H1 (cell line): ENCODE measurements at regions not wholly inside any gene's neighbourhood (a gene's known extent, or its start where the extent isn't known, plus 50 kb on each side); places are given as distances from the start of the nearest gene placed in this dataset.

ENCODE experiments used
- CTCF ChIA-PET: fragments of 300-600 bp; sonication (Branson Sonifier 250); formaldehyde crosslinking; loops from one replicate; lab custom pipeline; 2021; ENCODE audit not compliant: partially characterized antibody; lab: Charles Lee
- POLR2A ChIA-PET: fragments of 300-600 bp; sonication (Branson Sonifier 250); formaldehyde crosslinking; loops from one replicate; lab custom pipeline; 2021; ENCODE audit warnings: inconsistent platforms; ENCODE audit not compliant: partially characterized antibody; lab: Charles Lee
- DNase-seq, 2 experiments: peaks; one replicate each; pipeline versions ENCODE4 v3.0.0 to v3.0.0-alpha.2; 2010 to 2022; ENCODE audit warnings: low spot score in 2 of 2, low read depth in 1 of 2, mixed read lengths in 1 of 2
- FAIRE-seq: peaks from 2 replicates; lab custom pipeline; 2011; peaks lifted over from hg19 to GRCh38; lab: Jason Lieb, UNC
- H2AFZ ChIP-seq: 2 replicates; pipeline ENCODE4 v1.8.1; 2012; ENCODE audit warnings: low read length, inconsistent platforms
- H2AK5ac ChIP-seq: 2 replicates; pipeline ENCODE4 v1.6.1; 2013; ENCODE audit warnings: low read depth, low read length
- H2BK120ac ChIP-seq: replicated peaks from 2 replicates; pipeline ENCODE3; 2013; ENCODE audit warnings: low read depth, low read length, inconsistent platforms
- H2BK12ac ChIP-seq: 2 replicates; pipeline ENCODE4 v1.6.1; 2013; ENCODE audit warnings: low read depth, low read length
- H2BK15ac ChIP-seq: 2 replicates; pipeline ENCODE4 v1.6.1; 2013; ENCODE audit warnings: low read length
- H2BK20ac ChIP-seq: 2 replicates; pipeline ENCODE4 v1.6.1; 2013; ENCODE audit warnings: low read length
- H2BK5ac ChIP-seq: 2 replicates; pipeline ENCODE4 v1.6.1; 2013; ENCODE audit warnings: low read depth, low read length
- H3K14ac ChIP-seq: 2 replicates; pipeline ENCODE4 v1.6.1; 2013; ENCODE audit warnings: inconsistent platforms; ENCODE audit not compliant: insufficient read length
- H3K18ac ChIP-seq: 2 replicates; pipeline ENCODE4 v1.6.1; 2013; ENCODE audit warnings: low read length; ENCODE audit errors: extremely low read depth
- H3K23ac ChIP-seq: 2 replicates; pipeline ENCODE4 v1.6.1; 2013; ENCODE audit warnings: inconsistent platforms; ENCODE audit not compliant: insufficient read length
- H3K23me2 ChIP-seq: 2 replicates; pipeline ENCODE4 v1.6.1; 2013; ENCODE audit warnings: low read depth, low read length
- H3K27ac ChIP-seq: 2 replicates; pipeline ENCODE4 v1.6.1; 2011; ENCODE audit warnings: low read depth, low read length, inconsistent platforms
- H3K27me3 ChIP-seq, 4 experiments: replicated peaks in 1 of 4; 1 replicate in 1 of 4; 2 replicates in 3 of 4; pipeline versions ENCODE4 v1.6.1 to v1.8.1; 2011 to 2013; ENCODE audit warnings: low read length in 3 of 4, mild to moderate bottlenecking in 3 of 4, inconsistent platforms in 2 of 4, mixed read lengths in 2 of 4, moderate library complexity in 1 of 4; ENCODE audit not compliant: control insufficient read depth in 3 of 4, insufficient read depth in 3 of 4; ENCODE audit errors: extremely low read depth in 1 of 4
- H3K36me3 ChIP-seq, 4 experiments: 2 replicates each; pipeline versions ENCODE4 v1.6.1 to v1.8.1; 2011 to 2013; ENCODE audit warnings: mild to moderate bottlenecking in 4 of 4, low read length in 3 of 4, moderate library complexity in 2 of 4, control low read depth in 1 of 4, inconsistent platforms in 1 of 4; ENCODE audit not compliant: insufficient read depth in 4 of 4, control insufficient read depth in 2 of 4
- H3K4ac ChIP-seq: replicated peaks from 2 replicates; pipeline ENCODE3; 2013; ENCODE audit warnings: low read length, low read depth, mixed read lengths, inconsistent platforms; ENCODE audit not compliant: insufficient read length
- H3K4me1 ChIP-seq, 4 experiments: replicated peaks in 1 of 4; 1 replicate in 1 of 4; 2 replicates in 3 of 4; pipeline versions ENCODE4 v1.6.1 to v1.8.1; 2011 to 2013; ENCODE audit warnings: low read length in 3 of 4, inconsistent platforms in 2 of 4, mixed read lengths in 1 of 4; ENCODE audit not compliant: insufficient read depth in 4 of 4, control insufficient read depth in 3 of 4
- H3K4me2 ChIP-seq, 2 experiments: 2 replicates each; pipeline versions ENCODE4 v1.6.1 to v1.8.1; 2011 to 2013; ENCODE audit warnings: low read depth in 2 of 2, low read length in 2 of 2, control low read depth in 1 of 2, inconsistent platforms in 1 of 2, mild to moderate bottlenecking in 1 of 2; ENCODE audit not compliant: insufficient read depth in 1 of 2
- H3K4me3 ChIP-seq, 4 experiments: fragments of 200-600, 300-600 bp in 1 of 4; sonication (generic), shearing (Covaris generic), sonication (Bioruptor Twin) in 1 of 4; 2 replicates each; pipeline versions ENCODE4 v1.5.1 to v1.8.1; 2011 to 2016; ENCODE audit warnings: low read length in 4 of 4, low read depth in 3 of 4, control low read depth in 2 of 4, inconsistent platforms in 2 of 4, mild to moderate bottlenecking in 2 of 4, mixed read lengths in 1 of 4, moderate library complexity in 1 of 4; ENCODE audit not compliant: insufficient read depth in 2 of 4; ENCODE audit errors: extremely low read depth in 1 of 4
- H3K56ac ChIP-seq: replicated peaks from 2 replicates; pipeline ENCODE3; 2013; ENCODE audit warnings: low read depth, mild to moderate bottlenecking, mixed read lengths, low read length, inconsistent platforms; ENCODE audit not compliant: insufficient read length
- H3K79me1 ChIP-seq: 2 replicates; pipeline ENCODE4 v1.6.1; 2013; ENCODE audit warnings: low read depth, low read length, control low read depth
- H3K79me2 ChIP-seq, 2 experiments: 2 replicates each; pipeline versions ENCODE4 v1.6.1 to v1.8.1; 2012 to 2013; ENCODE audit warnings: low read length in 2 of 2, mild to moderate bottlenecking in 2 of 2, inconsistent platforms in 1 of 2; ENCODE audit not compliant: insufficient read depth in 2 of 2, control insufficient read depth in 1 of 2
- H3K9ac ChIP-seq, 4 experiments: replicated peaks in 1 of 4; 1 replicate in 1 of 4; 2 replicates in 3 of 4; pipeline versions ENCODE4 v1.6.1 to v1.8.1; 2011 to 2013; ENCODE audit warnings: low read depth in 3 of 4, low read length in 3 of 4, control low read depth in 2 of 4, mild to moderate bottlenecking in 2 of 4, moderate library complexity in 2 of 4, inconsistent platforms in 1 of 4; ENCODE audit errors: extremely low read depth in 1 of 4
- H3K9me3 ChIP-seq, 2 experiments: 2 replicates each; pipeline versions ENCODE4 v1.6.1 to v1.8.1; 2012 to 2013; ENCODE audit warnings: mild to moderate bottlenecking in 2 of 2, moderate library complexity in 2 of 2, control low read depth in 1 of 2, inconsistent platforms in 1 of 2, low read depth in 1 of 2, low read length in 1 of 2, mixed read lengths in 1 of 2; ENCODE audit not compliant: insufficient read depth in 2 of 2
- H4K20me1 ChIP-seq, 2 experiments: replicated peaks in 1 of 2; 2 replicates each; pipeline versions ENCODE3 to v1.8.1; 2011 to 2013; ENCODE audit warnings: inconsistent platforms in 2 of 2, low read length in 2 of 2, mild to moderate bottlenecking in 1 of 2; ENCODE audit not compliant: insufficient read depth in 2 of 2, control insufficient read depth in 1 of 2
- H4K5ac ChIP-seq: 2 replicates; pipeline ENCODE4 v1.6.1; 2013; ENCODE audit warnings: low read length, low read depth, mixed read lengths, inconsistent platforms; ENCODE audit not compliant: insufficient read length
- H4K8ac ChIP-seq: 2 replicates; pipeline ENCODE4 v1.8.0; 2013; ENCODE audit warnings: mild to moderate bottlenecking, moderate library complexity, low read length, inconsistent platforms; ENCODE audit not compliant: insufficient read depth; ENCODE audit errors: extremely low read depth
- H4K91ac ChIP-seq: replicated peaks from 2 replicates; pipeline ENCODE3; 2013; ENCODE audit warnings: low read length, mixed read lengths, inconsistent platforms; ENCODE audit not compliant: insufficient read length
- CHD2 ChIP-seq: IDR thresholded peaks from 2 replicates; pipeline ENCODE4 v1.6.1; 2012; ENCODE audit warnings: low read length, improper control_type of control experiment
- KDM5A ChIP-seq: fragments of 200-600 bp; IDR thresholded peaks from 2 replicates; pipeline ENCODE4 v1.7.1; 2012; ENCODE audit warnings: mild to moderate bottlenecking, low read length, inconsistent platforms, mixed read lengths
- RBBP5 ChIP-seq: IDR thresholded peaks from 2 replicates; pipeline ENCODE4 v1.7.1; 2012; ENCODE audit warnings: low read depth, mild to moderate bottlenecking, inconsistent platforms, low read length, moderate library complexity, borderline replicate concordance
- WGBS, 2 experiments: shearing (Covaris generic) in 1 of 2; methylation state at CpG; one replicate each; pipeline versions ENCODE4 v1.1.6 to v1.1.7; 2013 to 2015; ENCODE audit warnings: low lambda C conversion rate in 2 of 2, mixed read lengths in 2 of 2, inconsistent platforms in 1 of 2, low coverage in 1 of 2, missing lambda C conversion rate in 1 of 2; ENCODE audit not compliant: insufficient replicate concordance in 2 of 2, insufficient coverage in 1 of 2, insufficient read length in 1 of 2; ENCODE audit errors: extremely low coverage in 1 of 2, missing lambda C conversion rate in 1 of 2; 5-methylcytosine and 5-hydroxymethylcytosine counted together

- Histone ChIP-seq H3K27me3 (no peaks in the 10 kb centered on the region), H3K4me2 (no peak overlapping the region), H3K56ac (no peak overlapping the region), H3K36me3 (no peaks in the 10 kb centered on the region), H2AFZ (0 out of 2 replicates have a peak overlapping the region, but pooled peaks have one; percentile 13), H2BK5ac (no peak overlapping the region), H3K9ac (no peak overlapping the region), H3K23me2 (no peaks in the 10 kb centered on the region), H3K14ac (no peak overlapping the region), H4K20me1 (no peaks in the 10 kb centered on the region), H3K79me2 (no peaks in the 10 kb centered on the region), H4K5ac (no peak overlapping the region), H3K79me1 (no peaks in the 10 kb centered on the region), H2BK20ac (no peak overlapping the region), H4K8ac (no peak overlapping the region), H2AK5ac (no peak overlapping the region), H3K4me1 (no peaks in the 10 kb centered on the region), H3K18ac (no peak overlapping the region), H3K4me3 (no peak overlapping the region), H4K91ac (no peak overlapping the region), H3K4ac (no peak overlapping the region), H2BK15ac (no peak overlapping the region), H3K27ac (no peak overlapping the region), H2BK120ac (no peak overlapping the region), H2BK12ac (no peak overlapping the region), H3K23ac (no peak overlapping the region), H3K9me3 (no peaks in the 10 kb centered on the region)
- FAIRE-seq: no peak
- CTCF ChIA-PET: no interaction called here
- no peak for DNase-seq
- WGBS, 2 experiments: 86% methylated on average over 4 of the region's 4 CpGs; no CpG with 5 or more reads in 1 of the 2 experiments
- POLR2A ChIA-PET: no interaction called here
- TF ChIP-seq KDM5A (no peak), CHD2 (no peak), RBBP5 (no peak)
Observed at GRCh38 chr12:98275131-98275475, 240.3 kb upstream of the TMPO start.
